GM21390 (cell line): ENCODE measurements at regions not wholly inside any gene's neighbourhood (a gene's known extent, or its start where the extent isn't known, plus 50 kb on each side); places are given as distances from the start of the nearest gene placed in this dataset.

ENCODE experiments used
- ATAC-seq: cut with Tn5 transposase; IDR thresholded peaks from one replicate; pipeline ENCODE4 v1.9.1; 2021; ENCODE audit not compliant: unreplicated experiment

GRCh38 chr20:40545478-40545877, 143.6 kb downstream of the MAFB start:
- no peak for ATAC-seq

- ATAC-seq: no peak
These were observed 147.0 kb downstream of the MAFB start for GRCh38 chr20:40542065-40542464.

- no peak for ATAC-seq
These were observed 148.9 kb downstream of the MAFB start for GRCh38 chr20:40540166-40540565.

GRCh38 chr20:40538131-40538530, 150.9 kb downstream of the MAFB start:
- no peak for ATAC-seq

GRCh38 chr20:40536808-40537207, 152.2 kb downstream of the MAFB start:
- ATAC-seq: no peak

- no peak for ATAC-seq
These were observed 153.2 kb downstream of the MAFB start for GRCh38 chr20:40535816-40536215.

- no peak for ATAC-seq
These were observed 156.9 kb downstream of the MAFB start for GRCh38 chr20:40532103-40532502.

GRCh38 chr20:40525351-40525750, 163.7 kb downstream of the MAFB start:
- no peak for ATAC-seq

- no peak for ATAC-seq
These were observed 165.0 kb downstream of the MAFB start for GRCh38 chr20:40524071-40524470.

GRCh38 chr20:40522405-40522804, 166.6 kb downstream of the MAFB start:
- no peak for ATAC-seq

GRCh38 chr20:40521962-40522361, 167.1 kb downstream of the MAFB start:
- no peak for ATAC-seq

GRCh38 chr20:40519918-40520317, 169.1 kb downstream of the MAFB start:
- no peak for ATAC-seq

GRCh38 chr20:40512994-40513393, 176.0 kb downstream of the MAFB start:
- ATAC-seq: no peak

GRCh38 chr20:40512591-40512990, 176.4 kb downstream of the MAFB start:
- ATAC-seq: no peak

- no peak for ATAC-seq
These were observed 177.6 kb downstream of the MAFB start for GRCh38 chr20:40511478-40511877.

- no peak for ATAC-seq
These were observed 178.4 kb downstream of the MAFB start for GRCh38 chr20:40510622-40511021.

GRCh38 chr20:40508821-40509220, 180.2 kb downstream of the MAFB start:
- no peak for ATAC-seq

GRCh38 chr20:40506537-40506939, 182.5 kb downstream of the MAFB start:
- ATAC-seq: no peak

GRCh38 chr20:40503119-40503518, 185.9 kb downstream of the MAFB start:
- no peak for ATAC-seq

GRCh38 chr20:40502576-40502975, 186.5 kb downstream of the MAFB start:
- ATAC-seq: no peak

GRCh38 chr20:40499391-40499790, 189.6 kb downstream of the MAFB start:
- no peak for ATAC-seq

- ATAC-seq: no peak
These were observed 190.9 kb downstream of the MAFB start for GRCh38 chr20:40497899-40498691.

- no peak for ATAC-seq
These were observed 193.1 kb downstream of the MAFB start for GRCh38 chr20:40495956-40496355.
